ENCODE measurements at regions not wholly inside any gene's neighbourhood (a gene's known extent, or its start where the extent isn't known, plus 50 kb on each side); places are given as distances from the start of the nearest gene placed in this dataset.
"Not testable (repeated sequence)": the region's sequence is repeated elsewhere in the genome, so short reads cannot be mapped to it uniquely, and the experiment has no call there.

DNA sequence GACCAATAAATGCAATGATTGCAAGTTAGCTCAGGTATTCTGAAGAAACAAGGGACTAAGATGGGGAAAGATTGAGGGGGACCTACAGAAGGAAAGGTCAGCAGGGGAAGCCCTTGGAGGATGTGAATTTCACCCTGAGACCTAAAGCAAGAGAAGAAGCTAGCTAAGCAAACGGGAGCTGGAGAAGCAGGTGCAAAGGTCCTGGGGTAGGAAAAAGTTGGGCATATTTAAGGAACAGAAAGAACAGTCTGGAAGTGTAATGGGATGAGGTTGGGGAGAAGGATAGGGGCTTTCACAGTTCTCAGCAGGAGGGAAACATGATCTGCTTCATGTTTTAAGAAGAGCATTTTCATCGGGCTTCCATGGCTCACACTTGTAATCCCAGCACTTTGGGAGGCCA is 89.7 kb upstream of the SLC45A1 start:
- DNase-seq (ENCODE audit: low read depth) = no peak

DNA sequence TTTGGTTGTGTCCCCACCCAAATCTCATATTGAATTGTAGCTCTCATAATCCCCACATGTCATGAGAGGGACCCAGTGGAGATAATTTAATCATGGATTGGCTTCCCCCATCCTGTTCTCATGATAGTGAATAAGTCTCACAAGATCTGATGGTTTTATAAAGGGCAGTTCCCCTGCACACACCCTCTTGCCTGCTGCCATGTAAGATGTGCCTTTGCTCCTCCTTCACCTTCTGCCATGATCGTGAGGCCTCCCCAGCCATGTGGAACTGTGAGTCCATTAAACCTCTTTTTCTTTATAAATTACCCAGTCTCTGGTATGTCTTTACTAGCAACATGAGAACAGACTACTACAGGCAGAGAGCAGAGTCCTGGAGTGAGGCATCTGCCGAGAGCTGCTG is 90.2 kb upstream of the SLC45A1 start:
- not testable (repeated sequence) for DNase-seq (ENCODE audit: low read depth)

GRCh38 chr1:8226747-8227146 is 91.2 kb upstream of the SLC45A1 start:
- no peak for DNase-seq (ENCODE audit: low read depth)

GRCh38 chr1:8226024-8226423 is 91.9 kb upstream of the SLC45A1 start:
- not testable (repeated sequence) for DNase-seq (ENCODE audit: low read depth)

DNA sequence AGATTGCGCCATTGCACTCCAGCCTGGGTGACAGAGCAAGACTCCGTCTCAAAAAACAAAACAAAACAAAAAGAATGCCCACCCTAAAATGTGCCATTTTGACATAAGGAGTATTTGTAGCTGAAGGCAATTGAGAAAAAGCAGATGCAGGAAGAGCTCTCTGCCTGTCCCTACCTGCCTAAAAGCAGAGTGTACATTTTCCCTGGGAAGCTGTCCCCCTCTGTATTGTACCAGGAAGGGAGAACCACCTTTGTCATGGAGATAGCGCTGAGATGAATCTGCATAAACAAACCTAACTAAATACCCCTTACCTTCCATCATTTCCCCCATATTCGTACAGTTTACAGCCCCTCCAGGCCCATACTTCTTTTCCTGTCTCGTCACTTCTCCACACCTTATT is 94.4 kb upstream of the SLC45A1 start:
- DNase-seq (ENCODE audit: low read depth) = no peak

DNA sequence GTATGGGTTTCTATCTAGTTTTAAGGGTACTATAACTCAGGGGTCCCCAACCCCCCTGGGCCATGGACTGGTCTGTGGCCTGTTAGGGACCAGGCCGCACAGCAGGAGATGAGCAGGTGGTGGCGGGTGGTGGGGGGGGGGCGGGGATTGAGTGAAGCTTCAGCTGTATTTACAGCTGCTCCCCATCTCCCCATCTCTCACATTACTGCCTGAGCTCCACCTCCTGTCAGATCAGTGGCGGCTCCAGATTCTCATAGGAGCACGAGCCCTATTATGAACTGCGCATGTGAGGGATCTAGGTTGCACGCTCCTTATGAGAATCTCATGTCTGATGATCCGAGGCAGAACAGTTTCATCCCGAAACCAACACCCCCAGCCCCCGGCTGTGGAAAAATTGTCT is 95.1 kb upstream of the SLC45A1 start:
- no peak for DNase-seq (ENCODE audit: low read depth)

DNA sequence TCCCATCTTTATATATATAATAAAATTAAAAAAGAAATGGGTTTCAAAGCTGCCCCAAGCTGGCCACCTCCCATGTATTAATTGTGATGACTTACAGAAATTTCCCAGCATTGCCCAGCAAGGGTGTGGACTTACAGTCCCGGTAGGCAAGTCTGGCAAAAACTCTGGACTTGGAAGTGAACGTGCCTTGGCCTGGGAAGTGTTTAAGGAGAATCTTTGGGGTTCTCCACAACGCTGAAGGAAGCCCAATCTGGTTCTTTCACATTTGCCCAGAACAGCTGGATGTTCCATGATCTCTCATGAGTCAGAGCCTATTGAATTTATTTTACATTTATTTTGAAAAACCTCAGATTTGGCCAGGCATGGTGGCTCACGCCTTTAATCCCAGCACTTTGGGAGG is 98.4 kb upstream of the SLC45A1 start:
- DNase-seq (ENCODE audit: low read depth) = peak; percentile 42

- DNase-seq (ENCODE audit: low read depth) = peak; percentile 84
Measured at GRCh38 chr1:8218351-8219092, 99.4 kb upstream of the SLC45A1 start.

- no peak for DNase-seq (ENCODE audit: low read depth)
Measured at GRCh38 chr1:8217809-8218208, 100.1 kb upstream of the SLC45A1 start.

- no peak for DNase-seq (ENCODE audit: low read depth)
Measured at GRCh38 chr1:8217011-8217711, 100.8 kb upstream of the SLC45A1 start.

DNA sequence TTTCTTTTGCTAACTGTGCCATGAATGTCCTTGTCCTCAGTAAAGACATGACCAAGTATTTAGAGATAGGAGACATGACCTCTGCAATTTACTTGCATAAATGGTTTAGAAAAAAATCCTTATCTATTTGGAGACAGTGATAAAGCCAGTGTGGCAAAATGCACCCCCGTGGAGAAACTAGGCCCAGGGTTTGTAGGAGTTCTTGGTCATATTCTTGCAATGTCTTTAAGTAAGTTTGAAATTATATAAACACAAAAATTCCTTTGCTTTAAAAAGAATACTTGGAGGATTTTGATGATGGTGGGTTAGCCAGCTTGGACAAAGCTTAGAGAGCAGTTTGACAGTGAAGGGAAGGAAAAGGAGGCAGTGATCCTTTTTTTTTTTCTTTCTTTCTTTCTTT is 101.9 kb upstream of the SLC45A1 start:
- no peak for DNase-seq (ENCODE audit: low read depth)

DNA sequence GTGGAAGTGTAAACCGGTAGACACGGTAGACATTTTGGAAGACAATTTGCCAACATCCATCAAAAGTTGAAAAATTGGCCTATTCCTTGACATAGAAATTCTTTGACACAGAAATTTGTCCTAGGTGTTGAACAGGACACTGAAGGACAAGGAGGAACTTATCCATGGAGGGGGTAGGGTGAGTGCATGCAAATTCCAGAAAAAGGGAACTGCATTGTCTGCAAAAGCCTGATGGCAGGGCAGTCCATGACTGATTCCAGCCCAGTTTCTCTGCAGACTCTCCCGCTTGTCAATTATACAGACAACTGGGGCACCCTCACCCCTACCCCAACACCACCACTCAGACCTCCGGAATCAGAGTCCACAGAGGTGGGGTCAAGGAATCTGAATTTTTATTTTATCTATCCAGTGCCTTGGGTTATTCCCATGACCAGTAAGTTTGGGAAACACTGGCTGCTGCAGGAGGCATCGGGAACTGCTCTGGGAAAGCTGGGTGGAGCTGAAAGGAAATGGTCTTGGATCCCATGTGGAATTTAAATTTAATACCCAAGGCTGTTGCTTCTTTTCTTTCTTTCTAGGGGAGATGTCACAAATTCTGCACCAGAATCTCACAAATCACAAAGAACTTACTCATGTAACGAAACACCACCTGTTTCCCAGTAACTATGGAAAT is 103.3 kb upstream of the SLC45A1 start:
- DNase-seq (ENCODE audit: low read depth) = peak; percentile 49

DNA sequence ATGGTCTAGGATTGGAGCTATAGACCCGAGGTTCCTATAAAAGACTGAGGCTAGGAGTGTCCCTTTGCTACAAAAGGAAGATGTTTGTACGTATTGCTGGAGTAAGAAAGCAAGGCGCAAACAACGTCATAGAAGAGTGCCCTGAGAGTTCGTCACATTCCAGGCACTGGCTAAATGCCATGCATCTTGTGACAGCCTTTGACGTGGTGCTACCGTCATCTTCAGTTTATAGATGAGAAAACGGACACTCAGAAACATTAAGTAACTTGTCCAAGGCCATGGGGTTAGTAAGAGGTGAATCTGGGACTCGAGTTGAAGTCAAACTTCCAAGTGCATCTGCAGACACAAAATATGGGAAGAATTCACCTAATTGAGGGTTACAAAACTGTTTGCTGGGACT is 104.2 kb upstream of the SLC45A1 start:
- no peak for DNase-seq (ENCODE audit: low read depth)

DNA sequence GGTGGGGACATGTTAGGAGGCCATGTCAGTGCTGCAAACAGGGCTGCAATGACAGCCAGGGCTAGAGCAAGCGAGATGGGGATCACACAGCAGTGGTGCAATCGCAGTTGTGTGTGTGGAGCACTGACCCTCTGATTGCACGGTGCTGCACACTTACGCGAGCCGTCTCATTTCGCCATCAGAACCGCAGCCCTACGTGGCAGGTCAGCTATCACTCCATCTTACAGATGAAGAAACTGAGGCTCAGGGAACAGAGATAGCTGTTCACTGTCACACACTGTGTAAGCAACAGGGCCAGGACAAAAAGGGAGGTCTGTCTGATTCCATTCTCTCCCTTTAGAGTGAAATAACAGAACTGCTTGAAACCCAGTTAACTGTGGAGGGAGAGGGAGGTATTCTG is 104.8 kb upstream of the SLC45A1 start:
- DNase-seq (ENCODE audit: low read depth) = no peak

GRCh38 chr1:8212580-8213031 is 105.3 kb upstream of the SLC45A1 start:
- DNase-seq (ENCODE audit: low read depth) = no peak

DNA sequence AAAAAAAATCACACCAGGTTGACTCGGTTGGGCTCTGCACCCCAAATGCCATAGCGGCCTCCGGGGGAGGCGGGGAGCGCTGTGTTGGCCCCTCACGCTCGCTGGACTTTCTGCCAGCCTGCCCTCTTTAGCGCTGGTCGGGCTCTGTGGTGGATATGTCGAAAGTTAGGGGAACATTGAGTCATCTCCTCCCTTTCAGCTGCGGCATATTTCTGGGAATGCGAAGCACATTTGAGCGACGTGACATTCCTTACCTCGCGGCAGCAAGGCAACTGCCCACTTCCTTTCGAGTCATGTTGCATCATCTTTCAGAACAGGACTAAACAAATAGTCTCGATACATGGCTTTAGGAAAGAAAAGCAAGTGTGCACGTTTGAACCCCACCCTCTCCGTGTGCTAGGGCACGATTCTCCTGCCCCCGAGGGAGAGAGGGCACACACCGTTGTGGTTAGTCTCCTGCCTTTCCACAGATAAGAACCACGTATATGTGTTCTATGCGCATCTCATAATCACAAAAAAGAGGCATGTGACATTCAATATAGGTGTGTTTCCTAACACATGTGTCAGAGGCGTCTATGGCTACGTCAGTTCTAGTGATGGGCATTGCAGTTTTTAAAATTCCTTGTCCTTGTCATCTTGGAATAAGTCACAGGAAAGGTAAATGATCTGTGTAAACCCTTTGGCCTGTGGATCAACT is 105.9 kb upstream of the SLC45A1 start:
- peak; percentile 96 for DNase-seq (ENCODE audit: low read depth)

DNA sequence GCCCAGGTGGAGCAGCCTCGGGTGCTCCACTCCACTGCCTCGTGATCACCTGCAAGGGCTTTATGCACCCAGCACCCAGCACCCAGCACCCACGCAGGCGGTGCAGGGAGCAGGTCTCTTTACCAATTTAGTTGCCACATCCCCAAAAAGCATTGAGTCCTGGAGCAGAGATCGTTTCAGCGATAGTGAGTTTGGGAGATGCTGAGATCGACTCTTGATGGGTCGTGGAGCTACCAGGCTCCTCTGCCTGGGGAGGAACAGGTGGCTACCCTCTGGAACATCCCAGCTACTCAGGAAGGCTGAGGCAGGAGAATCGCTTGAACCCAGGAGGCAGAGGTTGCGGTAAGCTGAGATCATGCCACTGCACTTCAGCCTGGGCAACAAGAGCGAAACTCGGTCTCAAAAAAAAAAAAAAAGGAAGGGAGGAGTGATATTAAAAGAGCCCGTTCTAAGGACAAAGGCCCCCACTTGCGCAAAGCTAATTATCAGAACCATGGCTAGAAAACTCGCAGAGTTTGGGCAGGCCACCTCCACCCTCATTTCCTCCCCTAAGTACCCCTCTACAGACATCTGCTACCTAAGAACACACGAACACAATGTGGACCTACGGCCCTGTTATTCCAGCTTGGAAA is 106.5 kb upstream of the SLC45A1 start:
- DNase-seq (ENCODE audit: low read depth) = no peak

GRCh38 chr1:8207202-8207601 is 110.7 kb upstream of the SLC45A1 start:
- no peak for DNase-seq (ENCODE audit: low read depth)

DNA sequence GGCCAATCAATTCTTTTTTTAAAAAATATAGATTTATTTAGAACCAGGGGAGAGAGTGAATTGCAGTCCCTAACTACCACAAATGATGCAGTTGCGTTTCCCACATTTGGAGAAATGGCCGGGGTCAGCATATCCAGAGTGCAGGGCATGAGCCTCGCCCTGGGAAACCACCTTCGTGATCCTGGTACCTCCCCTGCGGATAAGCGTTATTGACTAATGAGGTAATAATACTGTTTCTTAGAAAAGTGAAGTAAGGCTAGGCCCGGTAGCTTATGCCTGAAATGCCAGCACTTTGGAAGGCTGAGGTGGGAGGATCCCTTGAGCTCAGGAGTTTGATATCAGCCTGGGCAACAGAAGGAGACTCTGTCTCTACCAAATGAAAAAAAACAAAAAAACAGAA is 111.5 kb upstream of the SLC45A1 start:
- no peak for DNase-seq (ENCODE audit: low read depth)

DNA sequence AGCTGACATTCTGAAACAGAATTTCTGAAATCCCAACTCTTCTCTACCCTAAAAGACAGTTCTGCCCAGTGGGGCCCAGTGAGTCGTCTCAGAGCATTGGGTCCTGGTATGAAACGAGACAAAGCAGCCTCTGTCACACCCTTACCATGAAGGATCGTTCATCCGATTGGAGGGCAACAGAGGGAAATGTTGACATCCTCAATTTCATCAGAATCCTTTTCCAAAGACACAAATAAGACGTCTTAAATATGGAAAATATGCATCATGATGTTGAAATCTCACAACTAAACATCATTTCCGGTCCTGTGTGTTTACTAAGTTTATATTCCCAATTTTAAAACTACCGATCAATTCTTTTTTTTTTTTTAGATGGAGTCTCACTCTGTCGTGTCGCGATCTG is 112.1 kb upstream of the SLC45A1 start:
- peak; percentile 60 for DNase-seq (ENCODE audit: low read depth)

DNA sequence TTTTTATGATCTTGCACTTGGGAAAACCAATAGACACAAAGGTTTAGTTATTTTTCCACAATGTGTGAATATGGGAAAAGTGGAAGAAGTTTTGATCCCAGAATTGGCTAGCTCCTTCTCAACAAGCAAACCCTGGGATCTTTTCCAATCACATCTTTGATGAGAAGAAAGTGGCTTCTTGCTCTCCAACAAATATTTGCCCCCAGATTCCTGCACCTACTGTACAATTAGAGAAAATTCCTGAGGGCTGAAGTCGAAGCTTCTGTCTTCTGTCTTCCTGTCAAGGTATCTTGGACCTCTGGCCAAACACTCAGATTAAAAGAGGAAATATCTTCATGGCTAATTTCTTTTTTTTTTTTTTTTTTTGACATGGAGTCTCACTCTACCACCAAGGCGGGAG is 113.1 kb upstream of the SLC45A1 start:
- no peak for DNase-seq (ENCODE audit: low read depth)

- no peak for DNase-seq (ENCODE audit: low read depth)
Measured at GRCh38 chr1:8203551-8203950, 114.4 kb upstream of the SLC45A1 start.
